CD4-positive, alpha-beta T cell treated with Interleukin-6 at 100 ng/mL for 8 hours (primary cell): ENCODE measurements at regions not wholly inside any gene's neighbourhood (a gene's known extent, or its start where the extent isn't known, plus 50 kb on each side); places are given as distances from the start of the nearest gene placed in this dataset.

Experiments used
- DNase-seq: peaks from one replicate; pipeline ENCODE4 v3.0.0-alpha.2; 2020; ENCODE audit warnings: mixed read lengths, low spot score

- DNase-seq = no peak
Measured at GRCh38 chr3:71924721-71925120, 139.8 kb upstream of the PROK2 start.

GRCh38 chr3:71921036-71921435 is 136.1 kb upstream of the PROK2 start:
- DNase-seq = no peak

- DNase-seq = no peak
Measured at GRCh38 chr3:71919572-71919971, 134.6 kb upstream of the PROK2 start.

GRCh38 chr3:71917545-71917944 is 132.6 kb upstream of the PROK2 start:
- no peak for DNase-seq

- DNase-seq = no peak
Measured at GRCh38 chr3:71916747-71917369, 131.9 kb upstream of the PROK2 start.

GRCh38 chr3:71912839-71913495 is 128.0 kb upstream of the PROK2 start:
- DNase-seq = no peak

GRCh38 chr3:71910108-71910507 is 125.2 kb upstream of the PROK2 start:
- DNase-seq = no peak

- DNase-seq = no peak
Measured at GRCh38 chr3:71907996-71908395, 123.0 kb upstream of the PROK2 start.

- no peak for DNase-seq
Measured at GRCh38 chr3:71906976-71907375, 122.0 kb upstream of the PROK2 start.

- no peak for DNase-seq
Measured at GRCh38 chr3:71905426-71905825, 120.5 kb upstream of the PROK2 start.

- no peak for DNase-seq
Measured at GRCh38 chr3:71903936-71904335, 119.0 kb upstream of the PROK2 start.

GRCh38 chr3:71903112-71903495 is 118.2 kb upstream of the PROK2 start:
- no peak for DNase-seq

- no peak for DNase-seq
Measured at GRCh38 chr3:71902258-71903111, 117.5 kb upstream of the PROK2 start.

GRCh38 chr3:71901645-71902044 is 116.7 kb upstream of the PROK2 start:
- DNase-seq = no peak

- no peak for DNase-seq
Measured at GRCh38 chr3:71900057-71900456, 115.1 kb upstream of the PROK2 start.

- no peak for DNase-seq
Measured at GRCh38 chr3:71896751-71897150, 111.8 kb upstream of the PROK2 start.

- no peak for DNase-seq
Measured at GRCh38 chr3:71893702-71894479, 108.9 kb upstream of the PROK2 start.

- no peak for DNase-seq
Measured at GRCh38 chr3:71893122-71893521, 108.2 kb upstream of the PROK2 start.

GRCh38 chr3:71891483-71891882 is 106.5 kb upstream of the PROK2 start:
- DNase-seq = no peak

- no peak for DNase-seq
Measured at GRCh38 chr3:71890356-71890931, 105.5 kb upstream of the PROK2 start.

- DNase-seq = no peak
Measured at GRCh38 chr3:71887256-71887655, 102.3 kb upstream of the PROK2 start.

- DNase-seq = no peak
Measured at GRCh38 chr3:71885006-71885405, 100.1 kb upstream of the PROK2 start.
